HG03378 (cell line): ENCODE measurements at regions not wholly inside any gene's neighbourhood (a gene's known extent, or its start where the extent isn't known, plus 50 kb on each side); places are given as distances from the start of the nearest gene placed in this dataset.

Experiments used
- ATAC-seq: cut with Tn5 transposase; IDR thresholded peaks from one replicate; pipeline ENCODE4 v1.9.1; 2021; ENCODE audit warnings: mild to moderate bottlenecking, moderate library complexity; ENCODE audit not compliant: unreplicated experiment

GRCh38 chr7:42761486-42761885 is 150.4 kb downstream of the C7orf25 start:
- no peak for ATAC-seq

- no peak for ATAC-seq
These were observed 153.7 kb downstream of the C7orf25 start for GRCh38 chr7:42758124-42758523.

GRCh38 chr7:42756841-42757240 is 155.0 kb downstream of the C7orf25 start:
- ATAC-seq = no peak

GRCh38 chr7:42753811-42754363 is 158.0 kb downstream of the C7orf25 start:
- ATAC-seq = no peak

- no peak for ATAC-seq
These were observed 158.5 kb downstream of the C7orf25 start for GRCh38 chr7:42753367-42753766.

- ATAC-seq = no peak
These were observed 161.7 kb downstream of the C7orf25 start for GRCh38 chr7:42750172-42750571.

GRCh38 chr7:42747044-42747443 is 164.8 kb downstream of the C7orf25 start:
- no peak for ATAC-seq

GRCh38 chr7:42746214-42746613 is 165.7 kb downstream of the C7orf25 start:
- no peak for ATAC-seq

GRCh38 chr7:42745357-42746059 is 166.4 kb downstream of the C7orf25 start:
- no peak for ATAC-seq

- ATAC-seq = no peak
These were observed 167.1 kb downstream of the C7orf25 start for GRCh38 chr7:42744746-42745145.

- no peak for ATAC-seq
These were observed 168.6 kb downstream of the C7orf25 start for GRCh38 chr7:42743077-42743858.

GRCh38 chr7:42742318-42742717 is 169.6 kb downstream of the C7orf25 start:
- ATAC-seq = no peak

- no peak for ATAC-seq
These were observed 171.5 kb downstream of the C7orf25 start for GRCh38 chr7:42740408-42740807.

- ATAC-seq = no peak
These were observed 172.2 kb downstream of the C7orf25 start for GRCh38 chr7:42739638-42740037.

- no peak for ATAC-seq
These were observed 174.9 kb downstream of the C7orf25 start for GRCh38 chr7:42736931-42737330.

- no peak for ATAC-seq
These were observed 176.8 kb downstream of the C7orf25 start for GRCh38 chr7:42735081-42735480.

GRCh38 chr7:42734568-42734967 is 177.3 kb downstream of the C7orf25 start:
- no peak for ATAC-seq

- ATAC-seq = no peak
These were observed 178.8 kb downstream of the C7orf25 start for GRCh38 chr7:42733040-42733439.

GRCh38 chr7:42730586-42730985 is 181.3 kb downstream of the C7orf25 start:
- no peak for ATAC-seq

GRCh38 chr7:42729053-42729765 is 182.7 kb downstream of the C7orf25 start:
- no peak for ATAC-seq

GRCh38 chr7:42727451-42727850 is 184.4 kb downstream of the C7orf25 start:
- no peak for ATAC-seq
